T-helper 17 cell (primary cell): ENCODE measurements at regions not wholly inside any gene's neighbourhood (a gene's known extent, or its start where the extent isn't known, plus 50 kb on each side); places are given as distances from the start of the nearest gene placed in this dataset.

ENCODE experiments used
- ATAC-seq: fragments of 150-1000 bp; cut with Tn5 transposase; 2 replicates; pipeline ENCODE4 v1.10.0; 2021; ENCODE audit warnings: mild to moderate bottlenecking, moderate library complexity
- DNase-seq, 3 donors: peaks; one replicate each; pipeline versions ENCODE4 v3.0.0 to v3.0.0-alpha.2; 2020 to 2021
- H3K9me3 ChIP-seq: one replicate; pipeline ENCODE4 v1.7.0; 2013; ENCODE audit warnings: low read length, mild to moderate bottlenecking; ENCODE audit not compliant: control insufficient read depth, poor library complexity, severe bottlenecking
- H3K27ac Mint-ChIP-seq: one replicate; pipeline ENCODE4 v1.8.0; 2022; ENCODE audit warnings: mild to moderate bottlenecking, moderate library complexity, mixed read lengths
- H3K27me3 Mint-ChIP-seq: one replicate; pipeline ENCODE4 v1.8.0; 2022; ENCODE audit warnings: mixed read lengths
- H3K36me3 Mint-ChIP-seq: one replicate; pipeline ENCODE4 v1.8.0; 2022; ENCODE audit warnings: low read depth, mixed read lengths
- H3K4me1 Mint-ChIP-seq: one replicate; pipeline ENCODE4 v1.8.0; 2022; ENCODE audit warnings: mild to moderate bottlenecking, mixed read lengths
- H3K4me3 Mint-ChIP-seq: one replicate; pipeline ENCODE4 v1.8.0; 2022; ENCODE audit warnings: mild to moderate bottlenecking, moderate library complexity, mixed read lengths

GRCh38 chr20:58162986-58163385 is 65.5 kb downstream of the ANKRD60 start:
- Mint-ChIP-seq H3K27ac (no peak overlapping the region), H3K4me3 (no peak overlapping the region), H3K36me3 (no peaks in the 10 kb centered on the region), H3K27me3 (peaks cover 24% of the 10 kb centered on the region), H3K4me1 (no peaks in the 10 kb centered on the region)
- no peaks in the 10 kb centered on the region for H3K9me3 ChIP-seq
- DNase-seq (no peak), ATAC-seq (no peak)

GRCh38 chr20:58161192-58161591 is 67.3 kb downstream of the ANKRD60 start:
- no peaks in the 10 kb centered on the region for H3K4me1 Mint-ChIP-seq
- no peaks in the 10 kb centered on the region for H3K9me3 ChIP-seq
- ATAC-seq (no peak), DNase-seq (no peak)
- H3K4me3 Mint-ChIP-seq, result no peak overlapping the region
- H3K36me3 Mint-ChIP-seq, result no peaks in the 10 kb centered on the region
- H3K27me3 Mint-ChIP-seq, result peaks cover 33% of the 10 kb centered on the region
- no peak overlapping the region for H3K27ac Mint-ChIP-seq

- Mint-ChIP-seq H3K36me3 (no peaks in the 10 kb centered on the region), H3K4me1 (no peaks in the 10 kb centered on the region), H3K4me3 (no peak overlapping the region), H3K27ac (no peak overlapping the region), H3K27me3 (peaks cover 38% of the 10 kb centered on the region)
- ATAC-seq (no peak), DNase-seq (no peak)
- no peaks in the 10 kb centered on the region for H3K9me3 ChIP-seq
Observed at GRCh38 chr20:58160451-58161061, 67.9 kb downstream of the ANKRD60 start.

GRCh38 chr20:58155148-58155925 is 73.1 kb downstream of the ANKRD60 start:
- no peaks in the 10 kb centered on the region for H3K4me1 Mint-ChIP-seq
- ATAC-seq (no peak), DNase-seq (no peak)
- peaks cover 58% of the 10 kb centered on the region for H3K27me3 Mint-ChIP-seq
- no peak overlapping the region for H3K4me3 Mint-ChIP-seq
- no peak overlapping the region for H3K27ac Mint-ChIP-seq
- no peaks in the 10 kb centered on the region for H3K36me3 Mint-ChIP-seq
- no peaks in the 10 kb centered on the region for H3K9me3 ChIP-seq

- ATAC-seq (no peak), DNase-seq (no peak)
- no peaks in the 10 kb centered on the region for H3K36me3 Mint-ChIP-seq
- H3K9me3 ChIP-seq, result no peaks in the 10 kb centered on the region
- H3K4me1 Mint-ChIP-seq, result peaks cover 2% of the 10 kb centered on the region
- H3K27me3 Mint-ChIP-seq, result peaks cover 62% of the 10 kb centered on the region
- no peak overlapping the region for H3K27ac Mint-ChIP-seq
- H3K4me3 Mint-ChIP-seq, result no peak overlapping the region
Observed at GRCh38 chr20:58154113-58154512, 74.3 kb downstream of the ANKRD60 start.

GRCh38 chr20:58153121-58153520 is 75.3 kb downstream of the ANKRD60 start:
- H3K36me3 Mint-ChIP-seq, result peaks cover 4% of the 10 kb centered on the region
- H3K4me1 Mint-ChIP-seq, result peaks cover 2% of the 10 kb centered on the region
- ATAC-seq (no peak), DNase-seq (no peak)
- no peaks in the 10 kb centered on the region for H3K9me3 ChIP-seq
- H3K27me3 Mint-ChIP-seq, result peaks cover 72% of the 10 kb centered on the region
- H3K27ac Mint-ChIP-seq, result no peak overlapping the region
- H3K4me3 Mint-ChIP-seq, result no peak overlapping the region

- no peak for DNase-seq
- Mint-ChIP-seq H3K4me1 (peaks cover 2% of the 10 kb centered on the region), H3K27ac (no peak overlapping the region), H3K4me3 (no peak overlapping the region), H3K27me3 (peaks cover 66% of the 10 kb centered on the region), H3K36me3 (peaks cover 4% of the 10 kb centered on the region)
- ATAC-seq, result no peak
- no peaks in the 10 kb centered on the region for H3K9me3 ChIP-seq
Observed at GRCh38 chr20:58150772-58151171, 77.7 kb downstream of the ANKRD60 start.

- Mint-ChIP-seq H3K27me3 (peaks cover 69% of the 10 kb centered on the region), H3K36me3 (peaks cover 4% of the 10 kb centered on the region), H3K4me1 (peaks cover 2% of the 10 kb centered on the region), H3K27ac (no peak overlapping the region), H3K4me3 (no peak overlapping the region)
- no peak for ATAC-seq
- DNase-seq, result no peak
- H3K9me3 ChIP-seq, result no peaks in the 10 kb centered on the region
Observed at GRCh38 chr20:58149437-58150091, 78.9 kb downstream of the ANKRD60 start.

GRCh38 chr20:58148891-58149290 is 79.6 kb downstream of the ANKRD60 start:
- Mint-ChIP-seq H3K4me1 (peaks cover 2% of the 10 kb centered on the region), H3K4me3 (no peak overlapping the region), H3K27me3 (peaks cover 71% of the 10 kb centered on the region), H3K27ac (no peak overlapping the region), H3K36me3 (peaks cover 4% of the 10 kb centered on the region)
- DNase-seq (no peak), ATAC-seq (no peak)
- no peaks in the 10 kb centered on the region for H3K9me3 ChIP-seq

GRCh38 chr20:58147628-58148370 is 80.7 kb downstream of the ANKRD60 start:
- Mint-ChIP-seq H3K27ac (no peak overlapping the region), H3K36me3 (peaks cover 4% of the 10 kb centered on the region), H3K27me3 (peaks cover 69% of the 10 kb centered on the region), H3K4me1 (peaks cover 2% of the 10 kb centered on the region), H3K4me3 (no peak overlapping the region)
- no peak for ATAC-seq
- no peaks in the 10 kb centered on the region for H3K9me3 ChIP-seq
- no peak for DNase-seq

GRCh38 chr20:58146746-58147140 is 81.7 kb downstream of the ANKRD60 start:
- DNase-seq, result no peak
- Mint-ChIP-seq H3K36me3 (peaks cover 4% of the 10 kb centered on the region), H3K4me3 (no peak overlapping the region), H3K27me3 (peaks cover 67% of the 10 kb centered on the region), H3K27ac (no peak overlapping the region), H3K4me1 (peaks cover 2% of the 10 kb centered on the region)
- no peak for ATAC-seq
- H3K9me3 ChIP-seq, result no peaks in the 10 kb centered on the region

GRCh38 chr20:58146081-58146745 is 82.2 kb downstream of the ANKRD60 start:
- Mint-ChIP-seq H3K27me3 (peaks cover 70% of the 10 kb centered on the region), H3K4me3 (no peak overlapping the region), H3K4me1 (peaks cover 2% of the 10 kb centered on the region), H3K27ac (no peak overlapping the region), H3K36me3 (peaks cover 4% of the 10 kb centered on the region)
- DNase-seq, result no peak
- H3K9me3 ChIP-seq, result no peaks in the 10 kb centered on the region
- ATAC-seq, result no peak
